Esophagus muscularis mucosa (tissue), 3 donors: ENCODE measurements at regions not wholly inside any gene's neighbourhood (a gene's known extent, or its start where the extent isn't known, plus 50 kb on each side); places are given as distances from the start of the nearest gene placed in this dataset.

ENCODE experiments used
- CTCF ChIP-seq, 3 experiments: fragments of 200-600 bp in 2 of 3; fragments of 450-650 bp in 1 of 3; sonication (generic) in 2 of 3; IDR thresholded peaks; one replicate each; pipeline ENCODE4 v1.5.1; 2017 to 2019; ENCODE audit warnings: antibody characterized with exemption in 3 of 3, mild to moderate bottlenecking in 2 of 3, moderate library complexity in 1 of 3
- POLR2A ChIP-seq: fragments of 450-650 bp; IDR thresholded peaks from one replicate; pipeline ENCODE4 v1.6.1; 2017; ENCODE audit warnings: antibody characterized with exemption, moderate library complexity, mild to moderate bottlenecking, low read depth

- TF ChIP-seq POLR2A, result no peak
- no peak for TF ChIP-seq CTCF (IDR thresholded peaks at IDR 0.05)
These were observed 156.4 kb downstream of the RDH14 start for GRCh38 chr2:18403921-18404522.
